Mesenchymal stem cell (in vitro differentiated cells and primary cell): ENCODE measurements at regions not wholly inside any gene's neighbourhood (a gene's known extent, or its start where the extent isn't known, plus 50 kb on each side); places are given as distances from the start of the nearest gene placed in this dataset.
A peak's percentile ranks its signal among the peaks of the same experiment; 100 is the strongest.

Experiments used
- DNase-seq: peaks from one replicate; pipeline ENCODE4 v3.0.0-alpha.2; 2013
- H2AFZ ChIP-seq: one replicate; pipeline ENCODE4 v1.6.1; 2013; ENCODE audit warnings: low read depth, mild to moderate bottlenecking, control low read depth, inconsistent platforms, low read length, moderate library complexity
- H2AK5ac ChIP-seq: 2 replicates; pipeline ENCODE4 v1.6.1; 2013; ENCODE audit warnings: low read length, moderate library complexity, mild to moderate bottlenecking, inconsistent platforms; ENCODE audit not compliant: severe bottlenecking
- H2BK120ac ChIP-seq: one replicate; pipeline ENCODE4 v1.6.1; 2013; ENCODE audit warnings: low read depth, mild to moderate bottlenecking, inconsistent platforms, low read length, moderate library complexity
- H2BK12ac ChIP-seq, 2 experiments: one replicate each; pipeline ENCODE4 v1.6.1; 2013; ENCODE audit warnings: inconsistent platforms in 2 of 2, low read length in 2 of 2, mild to moderate bottlenecking in 2 of 2, moderate library complexity in 2 of 2, control low read depth in 1 of 2
- H2BK15ac ChIP-seq: one replicate; pipeline ENCODE4 v1.6.1; 2013; ENCODE audit warnings: mild to moderate bottlenecking, low read depth, inconsistent platforms; ENCODE audit not compliant: poor library complexity, severe bottlenecking
- H2BK5ac ChIP-seq: 2 replicates; pipeline ENCODE4 v1.6.1; 2013; ENCODE audit warnings: low read depth, mild to moderate bottlenecking, low read length, control low read depth, inconsistent platforms; ENCODE audit not compliant: poor library complexity, severe bottlenecking
- H3K14ac ChIP-seq, 2 experiments: one replicate each; pipeline ENCODE4 v1.6.1; 2013; ENCODE audit warnings: inconsistent platforms in 2 of 2, low read length in 2 of 2, control low read depth in 1 of 2, mild to moderate bottlenecking in 1 of 2, moderate library complexity in 1 of 2
- H3K18ac ChIP-seq, 2 experiments: one replicate each; pipeline ENCODE4 v1.6.1; 2013; ENCODE audit warnings: inconsistent platforms in 2 of 2, low read length in 2 of 2, control low read depth in 1 of 2, low read depth in 1 of 2, mild to moderate bottlenecking in 1 of 2
- H3K23ac ChIP-seq, 2 experiments: one replicate each; pipeline ENCODE4 v1.6.1; 2013; ENCODE audit warnings: inconsistent platforms in 2 of 2, low read length in 2 of 2, mild to moderate bottlenecking in 2 of 2, moderate library complexity in 2 of 2, control low read depth in 1 of 2
- H3K27ac ChIP-seq: 2 replicates; pipeline ENCODE4 v1.5.1; 2013; ENCODE audit warnings: mild to moderate bottlenecking, moderate library complexity, low read length, control low read depth, inconsistent platforms; ENCODE audit not compliant: poor library complexity, severe bottlenecking
- H3K27me3 ChIP-seq, 2 experiments: 2 replicates each; pipeline versions ENCODE4 v1.6.1 to v1.7.0; 2013; ENCODE audit warnings: low read length in 2 of 2, mild to moderate bottlenecking in 2 of 2, moderate library complexity in 2 of 2, control low read depth in 1 of 2, inconsistent platforms in 1 of 2; ENCODE audit not compliant: control insufficient read depth in 1 of 2, insufficient read depth in 1 of 2
- H3K36me3 ChIP-seq, 2 experiments: 2 replicates each; pipeline versions ENCODE4 v1.6.1 to v1.7.0; 2013; ENCODE audit warnings: low read length in 2 of 2, control low read depth in 1 of 2, inconsistent platforms in 1 of 2, low read depth in 1 of 2, mild to moderate bottlenecking in 1 of 2; ENCODE audit not compliant: insufficient read depth in 2 of 2, control insufficient read depth in 1 of 2
- H3K4ac ChIP-seq, 2 experiments: one replicate each; pipeline ENCODE4 v1.6.1; 2013; ENCODE audit warnings: inconsistent platforms in 2 of 2, low read length in 2 of 2, mild to moderate bottlenecking in 2 of 2, moderate library complexity in 2 of 2, control low read depth in 1 of 2, low read depth in 1 of 2
- H3K4me1 ChIP-seq: 2 replicates; pipeline ENCODE4 v1.6.1; 2013; ENCODE audit warnings: low read depth, low read length, control low read depth; ENCODE audit not compliant: control insufficient read depth, insufficient read depth
- H3K4me2 ChIP-seq: 2 replicates; pipeline ENCODE4 v1.6.1; 2013; ENCODE audit warnings: low read length, mild to moderate bottlenecking, inconsistent platforms; ENCODE audit not compliant: poor library complexity, severe bottlenecking
- H3K4me3 ChIP-seq, 2 experiments: 2 replicates each; pipeline versions ENCODE4 v1.5.1 to v1.7.0; 2013; ENCODE audit warnings: low read length in 2 of 2, mild to moderate bottlenecking in 2 of 2, control low read depth in 1 of 2, low read depth in 1 of 2; ENCODE audit not compliant: insufficient read depth in 1 of 2
- H3K79me1 ChIP-seq: replicated peaks from 2 replicates; pipeline ENCODE4 v1.6.1; 2013; ENCODE audit warnings: mild to moderate bottlenecking, control low read depth, low read length, inconsistent platforms; ENCODE audit not compliant: poor library complexity, severe bottlenecking
- H3K9ac ChIP-seq: 2 replicates; pipeline ENCODE4 v1.7.0; 2013; ENCODE audit warnings: mild to moderate bottlenecking, low read length, moderate library complexity
- H3K9me3 ChIP-seq: 2 replicates; pipeline ENCODE4 v1.7.0; 2013; ENCODE audit warnings: mild to moderate bottlenecking, low read length; ENCODE audit not compliant: control insufficient read depth
- H4K8ac ChIP-seq: one replicate; pipeline ENCODE4 v1.6.1; 2013; ENCODE audit warnings: inconsistent platforms, mild to moderate bottlenecking, low read length, moderate library complexity
- H4K91ac ChIP-seq: one replicate; pipeline ENCODE4 v1.6.1; 2013; ENCODE audit warnings: mild to moderate bottlenecking, low read length, inconsistent platforms
- WGBS: methylation state at CpG from one replicate; pipeline ENCODE4 v1.1.7; 2013; ENCODE audit warnings: mixed read lengths; 5-methylcytosine and 5-hydroxymethylcytosine counted together

GRCh38 chr10:59577984-59578383 is 131.7 kb downstream of the SLC16A9 start:
- Histone ChIP-seq H2AFZ (no peak overlapping the region), H2BK5ac (no peak overlapping the region), H2BK12ac (peak overlapping the region in 1 of 2 experiments; percentile 11), H3K4ac (no peak overlapping the region), H3K9me3 (no peaks in the 10 kb centered on the region), H3K36me3 (no peaks in the 10 kb centered on the region), H4K8ac (no peak overlapping the region), H3K9ac (no peak overlapping the region), H3K27me3 (peaks cover 0 to 20% of the 10 kb centered on the region in 2 experiments), H2BK15ac (no peak overlapping the region), H3K4me2 (no peak overlapping the region), H3K4me3 (no peak overlapping the region), H3K79me1 (no peaks in the 10 kb centered on the region), H4K91ac (no peak overlapping the region), H2BK120ac (no peak overlapping the region), H3K27ac (no peak overlapping the region), H3K23ac (no peak overlapping the region), H3K18ac (peak overlapping the region in 1 of 2 experiments; percentile 29), H2AK5ac (no peak overlapping the region), H3K14ac (no peak overlapping the region), H3K4me1 (no peaks in the 10 kb centered on the region)
- WGBS = 88% methylated on average over 1 of the region's 2 CpGs
- no peak for DNase-seq

DNA sequence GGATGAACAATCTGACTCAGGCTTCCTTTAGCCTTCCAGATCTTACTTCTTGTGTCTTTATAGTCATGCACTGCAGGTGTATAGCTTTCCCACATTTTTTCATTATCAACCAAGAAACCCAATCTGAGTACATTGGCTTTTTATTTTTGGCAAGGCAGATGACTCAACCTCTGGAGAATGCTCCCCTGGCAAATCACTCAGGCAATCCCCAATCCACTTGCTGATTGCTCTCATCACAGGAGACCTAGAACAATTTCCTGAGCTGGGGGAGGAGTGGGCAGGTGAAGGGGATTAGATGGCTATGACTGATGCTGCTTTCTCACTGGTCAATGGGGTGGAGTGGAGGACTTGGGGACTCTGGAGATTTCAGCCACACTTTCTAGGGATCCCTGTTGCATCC is 134.4 kb downstream of the SLC16A9 start:
- Histone ChIP-seq H3K9me3 (no peaks in the 10 kb centered on the region), H3K4me3 (no peak overlapping the region), H3K4me1 (no peaks in the 10 kb centered on the region), H2BK15ac (no peak overlapping the region), H4K91ac (no peak overlapping the region), H3K4ac (no peak overlapping the region), H3K14ac (no peak overlapping the region), H4K8ac (no peak overlapping the region), H2BK120ac (no peak overlapping the region), H2BK12ac (no peak overlapping the region), H2AFZ (no peak overlapping the region), H3K27me3 (peaks cover 0 to 11% of the 10 kb centered on the region in 2 experiments), H3K9ac (no peak overlapping the region), H3K79me1 (no peaks in the 10 kb centered on the region), H3K18ac (no peak overlapping the region), H3K36me3 (no peaks in the 10 kb centered on the region), H3K27ac (no peak overlapping the region), H2BK5ac (no peak overlapping the region), H3K23ac (no peak overlapping the region), H2AK5ac (no peak overlapping the region), H3K4me2 (no peak overlapping the region)
- no peak for DNase-seq

DNA sequence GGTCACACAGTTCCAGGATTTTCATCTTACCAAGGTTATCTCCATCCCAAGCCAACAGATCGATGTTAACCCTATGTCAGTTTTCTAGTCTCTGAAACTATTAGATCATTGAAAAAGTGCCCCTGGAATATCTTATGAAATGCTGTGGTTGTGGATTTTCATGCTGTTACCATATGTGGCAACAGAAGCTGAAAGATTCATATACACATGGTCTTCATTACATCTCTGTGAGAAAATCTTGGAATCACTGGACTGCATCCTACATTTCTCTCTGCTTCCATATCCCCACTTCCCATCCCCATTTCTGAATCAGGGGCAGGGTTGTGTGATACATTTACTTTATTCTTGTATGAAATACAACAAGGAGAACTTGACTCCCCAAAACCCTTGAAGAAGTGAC is 146.1 kb downstream of the SLC16A9 start:
- Histone ChIP-seq H3K23ac (no peak overlapping the region), H3K9ac (no peak overlapping the region), H3K4me1 (no peaks in the 10 kb centered on the region), H3K4ac (no peak overlapping the region), H3K27ac (no peak overlapping the region), H3K36me3 (no peaks in the 10 kb centered on the region), H3K79me1 (no peaks in the 10 kb centered on the region), H2AFZ (no peak overlapping the region), H3K14ac (no peak overlapping the region), H2BK12ac (no peak overlapping the region), H2BK120ac (no peak overlapping the region), H4K91ac (no peak overlapping the region), H3K18ac (no peak overlapping the region), H3K4me2 (no peak overlapping the region), H2BK5ac (no peak overlapping the region), H3K9me3 (no peaks in the 10 kb centered on the region), H3K4me3 (peak overlapping the region in 1 of 2 experiments; percentile 24), H4K8ac (no peak overlapping the region), H2AK5ac (no peak overlapping the region), H2BK15ac (no peak overlapping the region), H3K27me3 (no peaks in the 10 kb centered on the region)
- WGBS = no CpG with 5 or more reads among the region's 1 CpG
- no peak for DNase-seq

GRCh38 chr10:59562126-59562525 is 147.5 kb downstream of the SLC16A9 start:
- H2BK15ac ChIP-seq = no peak overlapping the region
- H3K79me1 ChIP-seq = no peaks in the 10 kb centered on the region
- no peak overlapping the region for H4K91ac ChIP-seq
- H2AK5ac ChIP-seq = no peak overlapping the region
- H3K14ac ChIP-seq = no peak overlapping the region
- H3K23ac ChIP-seq = no peak overlapping the region
- no peak overlapping the region for H2BK5ac ChIP-seq
- DNase-seq = no peak
- WGBS = 44% methylated on average over 1 of the region's 3 CpGs
- no peak overlapping the region for H3K18ac ChIP-seq
- no peak overlapping the region for H2AFZ ChIP-seq
- no peak overlapping the region for H2BK12ac ChIP-seq
- no peak overlapping the region for H2BK120ac ChIP-seq
- no peak overlapping the region for H4K8ac ChIP-seq
- peak overlapping the region; percentile 50 for H3K9ac ChIP-seq
- no peak overlapping the region for H3K4me2 ChIP-seq
- no peaks in the 10 kb centered on the region for H3K36me3 ChIP-seq
- H3K4me3 ChIP-seq = peak overlapping the region in 1 of 2 experiments; percentile 36
- no peak overlapping the region for H3K4ac ChIP-seq
- H3K27ac ChIP-seq = no peak overlapping the region
- no peaks in the 10 kb centered on the region for H3K27me3 ChIP-seq
- H3K9me3 ChIP-seq = no peaks in the 10 kb centered on the region
- no peaks in the 10 kb centered on the region for H3K4me1 ChIP-seq
